ENCODE measurements at regions not wholly inside any gene's neighbourhood (a gene's known extent, or its start where the extent isn't known, plus 50 kb on each side); places are given as distances from the start of the nearest gene placed in this dataset.

DNA sequence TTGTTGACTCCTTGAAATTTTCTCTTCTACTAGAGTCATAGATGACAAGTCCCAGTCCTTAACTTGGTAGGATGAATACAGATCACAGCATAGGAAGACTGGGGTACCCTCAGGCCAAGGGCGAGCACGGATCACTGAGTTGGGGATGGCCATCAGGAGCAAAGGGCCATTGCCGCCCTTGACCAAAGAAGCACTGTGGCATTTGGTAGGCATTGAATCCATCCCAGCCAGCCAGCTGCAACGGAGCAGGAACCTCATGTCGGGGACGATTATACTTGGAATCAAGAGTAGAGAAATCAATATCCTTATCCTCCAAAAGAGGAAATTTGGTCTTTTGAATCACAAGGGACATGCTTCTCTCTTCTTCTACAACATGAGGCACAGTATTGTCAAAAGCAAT, 50.1 kb upstream of the ZNF573 start:
- DNase-seq (ENCODE audit: low spot score) = no peak
- no peak overlapping the region for H3K4me3 Mint-ChIP-seq (ENCODE audit: low read depth)
- no peaks in the 10 kb centered on the region for H3K27me3 Mint-ChIP-seq (ENCODE audit: low read depth)
- no peak overlapping the region for H3K27ac Mint-ChIP-seq
- intact Hi-C loops (cut with micrococcal nuclease) = no loop called here
- H3K9me3 Mint-ChIP-seq = peaks cover 81% of the 10 kb centered on the region
- no peaks in the 10 kb centered on the region for H3K4me1 Mint-ChIP-seq (ENCODE audit: low read depth)
- H3K36me3 Mint-ChIP-seq (ENCODE audit: low read depth) = no peaks in the 10 kb centered on the region
